IMR-90 (cell line): ENCODE measurements at regions not wholly inside any gene's neighbourhood (a gene's known extent, or its start where the extent isn't known, plus 50 kb on each side); places are given as distances from the start of the nearest gene placed in this dataset.

ENCODE experiments used
- ATAC-seq: fragments of 200-7000 bp; cut with Tn5 transposase; 2 replicates; pipeline ENCODE4 v1.9.1; 2020; ENCODE audit warnings: low read depth, mild to moderate bottlenecking, moderate library complexity
- BruUV-seq: library from RNA; stranded (reverse); fragments of 400-500 nt; replicated peaks from 2 replicates; lab custom pipeline; 2021; lab: Mats Ljungman, UMichigan
- CTCF ChIA-PET: fragments of 300-600 bp; formaldehyde crosslinking; extraction: SDS; loops from one replicate; lab custom pipeline; 2021; ENCODE audit warnings: antibody characterized with exemption; lab: Yijun Ruan, JAX
- POLR2A ChIA-PET: fragments of 300-600 bp; sonication (Branson Sonifier 250); formaldehyde crosslinking; loops from one replicate; lab custom pipeline; 2022; ENCODE audit warnings: antibody characterized with exemption; ENCODE audit not compliant: unreplicated experiment; lab: Charles Lee
- DNase-seq: peaks from one replicate; pipeline ENCODE4 v3.0.0; 2013
- H2AFZ ChIP-seq: replicated peaks from 2 replicates; pipeline ENCODE3; 2013; ENCODE audit warnings: low read length, mild to moderate bottlenecking; ENCODE audit not compliant: poor library complexity
- H2AK5ac ChIP-seq: 2 replicates; pipeline ENCODE4 v1.6.1; 2013; ENCODE audit warnings: low read depth, low read length, inconsistent platforms
- H2AK9ac ChIP-seq: replicated peaks from 2 replicates; pipeline ENCODE3; 2013; ENCODE audit warnings: mild to moderate bottlenecking, low read depth, low read length, moderate library complexity; ENCODE audit not compliant: poor library complexity
- H2BK120ac ChIP-seq: 2 replicates; pipeline ENCODE4 v1.6.1; 2013; ENCODE audit warnings: low read depth, low read length, inconsistent platforms
- H2BK15ac ChIP-seq: 3 replicates; pipeline ENCODE4 v1.6.1; 2013; ENCODE audit warnings: low read depth, low read length, inconsistent platforms
- H2BK20ac ChIP-seq: 2 replicates; pipeline ENCODE4 v1.6.1; 2013; ENCODE audit warnings: low read depth, mild to moderate bottlenecking, inconsistent platforms, low read length, moderate library complexity
- H2BK5ac ChIP-seq: 2 replicates; pipeline ENCODE4 v1.6.1; 2013; ENCODE audit warnings: mild to moderate bottlenecking, low read depth, low read length, inconsistent platforms; ENCODE audit not compliant: poor library complexity, severe bottlenecking
- H3K14ac ChIP-seq: replicated peaks from 2 replicates; pipeline ENCODE4 v1.6.1; 2013; ENCODE audit warnings: low read depth, low read length, inconsistent platforms
- H3K18ac ChIP-seq: 2 replicates; pipeline ENCODE4 v1.6.1; 2013; ENCODE audit warnings: low read depth, low read length, control low read depth
- H3K23ac ChIP-seq: 2 replicates; pipeline ENCODE4 v1.6.1; 2013; ENCODE audit warnings: low read depth, low read length, inconsistent platforms
- H3K27ac ChIP-seq: 2 replicates; pipeline ENCODE4 v1.5.1; 2013; ENCODE audit warnings: mild to moderate bottlenecking, control low read depth, low read length; ENCODE audit not compliant: insufficient read depth
- H3K27me3 ChIP-seq: 2 replicates; pipeline ENCODE4 v1.6.1; 2013; ENCODE audit warnings: low read length; ENCODE audit not compliant: control insufficient read depth, insufficient read depth
- H3K36me3 ChIP-seq: 2 replicates; pipeline ENCODE4 v1.6.1; 2013; ENCODE audit warnings: low read length, mixed read lengths; ENCODE audit not compliant: control insufficient read depth, insufficient read depth
- H3K4ac ChIP-seq: 2 replicates; pipeline ENCODE4 v1.6.1; 2013; ENCODE audit warnings: low read depth, low read length, inconsistent platforms
- H3K4me1 ChIP-seq: 2 replicates; pipeline ENCODE4 v1.6.1; 2013; ENCODE audit warnings: low read length, mixed read lengths; ENCODE audit not compliant: control insufficient read depth, insufficient read depth
- H3K4me2 ChIP-seq: 2 replicates; pipeline ENCODE4 v1.6.1; 2013; ENCODE audit warnings: low read depth, mild to moderate bottlenecking, control low read depth, low read length, moderate library complexity
- H3K4me3 ChIP-seq: 2 replicates; pipeline ENCODE4 v1.5.1; 2013; ENCODE audit warnings: low read depth, mild to moderate bottlenecking, control low read depth, low read length, moderate library complexity; ENCODE audit not compliant: insufficient read depth
- H3K56ac ChIP-seq: 2 replicates; pipeline ENCODE4 v1.6.1; 2013; ENCODE audit warnings: low read length, inconsistent platforms; ENCODE audit not compliant: insufficient read depth; ENCODE audit errors: extremely low read depth
- H3K79me1 ChIP-seq, 2 experiments: 2 replicates each; pipeline ENCODE4 v1.6.1; 2013; ENCODE audit warnings: low read length in 2 of 2, inconsistent platforms in 1 of 2, low read depth in 1 of 2
- H3K9ac ChIP-seq: 2 replicates; pipeline ENCODE4 v1.6.1; 2013; ENCODE audit warnings: low read depth, low read length, control low read depth
- H3K9me1 ChIP-seq: 2 replicates; pipeline ENCODE4 v1.6.1; 2013; ENCODE audit warnings: low read length, inconsistent platforms; ENCODE audit not compliant: insufficient read depth
- H3K9me3 ChIP-seq: 2 replicates; pipeline ENCODE4 v1.6.1; 2013; ENCODE audit warnings: low read length; ENCODE audit not compliant: control insufficient read depth, insufficient read depth
- H4K20me1 ChIP-seq: 2 replicates; pipeline ENCODE4 v1.6.1; 2013; ENCODE audit warnings: low read length, inconsistent platforms; ENCODE audit not compliant: insufficient read depth
- H4K5ac ChIP-seq: 2 replicates; pipeline ENCODE4 v1.6.1; 2013; ENCODE audit warnings: mild to moderate bottlenecking, low read depth, low read length, control low read depth
- H4K8ac ChIP-seq, 2 experiments: 2 replicates each; pipeline ENCODE4 v1.6.1; 2013; ENCODE audit warnings: low read depth in 2 of 2, low read length in 2 of 2, control low read depth in 1 of 2, inconsistent platforms in 1 of 2
- H4K91ac ChIP-seq: 2 replicates; pipeline ENCODE4 v1.6.1; 2013; ENCODE audit warnings: low read depth, low read length, inconsistent platforms; ENCODE audit not compliant: insufficient read depth
- CHD1 ChIP-seq: IDR thresholded peaks from 2 replicates; pipeline ENCODE4 v1.6.1; 2012; ENCODE audit warnings: low read depth, low read length, improper control_type of control experiment
- FOS ChIP-seq: fragments of 150-350 bp; IDR thresholded peaks from 2 replicates; pipeline ENCODE4 v1.6.1; 2016; ENCODE audit warnings: low read depth, low read length
- POLR2A ChIP-seq: IDR thresholded peaks from 2 replicates; pipeline ENCODE4 v1.6.1; 2012; ENCODE audit warnings: mild to moderate bottlenecking, low read depth, low read length
- RAD21 ChIP-seq: IDR thresholded peaks from 2 replicates; pipeline ENCODE4 v1.6.1; 2012; ENCODE audit warnings: low read length, improper control_type of control experiment
- RCOR1 ChIP-seq: IDR thresholded peaks from 2 replicates; pipeline ENCODE4 v1.6.1; 2012; ENCODE audit warnings: mild to moderate bottlenecking, low read length, improper control_type of control experiment; ENCODE audit not compliant: insufficient replicate concordance
- RFX5 ChIP-seq: IDR thresholded peaks from 2 replicates; pipeline ENCODE4 v1.8.0; 2012; ENCODE audit warnings: low read depth, mild to moderate bottlenecking, low read length, moderate library complexity
- WGBS, 2 experiments: methylation state at CpG; one replicate each; pipeline versions ENCODE4 v1.1.5 to v1.1.7; 2013; ENCODE audit warnings: missing lambda C conversion rate in 2 of 2; ENCODE audit not compliant: insufficient read length in 1 of 2; ENCODE audit errors: extremely low coverage in 2 of 2; 5-methylcytosine and 5-hydroxymethylcytosine counted together
- dilution Hi-C: fragments of 300-500 bp; cut with HindIII; formaldehyde crosslinking; loops from one replicate; pipeline ENCODE4 v1.14.3; 2018; ENCODE audit warnings: low sequenced_read_pairs; ENCODE audit not compliant: unreplicated experiment
- in situ Hi-C: fragments of 300-500 bp; cut with MboI; formaldehyde crosslinking; loops from 3 replicates; pipeline ENCODE4 v1.14.3; 2019; ENCODE audit warnings: low sequenced_read_pairs, inconsistent platforms, mixed read lengths
- intact Hi-C: fragments of 100-400 bp; cut with micrococcal nuclease; formaldehyde crosslinking; loops from 2 replicates; pipeline ENCODE4 v1.10.0; 2022
- TF ChIP-seq, protein P1 (sequence below): fragments of 150-350 bp; IDR thresholded peaks from 2 replicates; pipeline ENCODE4 v1.6.1; 2016; ENCODE audit warnings: low read depth, mild to moderate bottlenecking, low read length, moderate library complexity, borderline replicate concordance
- TF ChIP-seq, protein P2 (sequence below): fragments of 150-350 bp; IDR thresholded peaks from 2 replicates; pipeline ENCODE4 v1.6.1; 2017; ENCODE audit warnings: mild to moderate bottlenecking, antibody characterized with exemption, low read length, low read depth

DNA sequence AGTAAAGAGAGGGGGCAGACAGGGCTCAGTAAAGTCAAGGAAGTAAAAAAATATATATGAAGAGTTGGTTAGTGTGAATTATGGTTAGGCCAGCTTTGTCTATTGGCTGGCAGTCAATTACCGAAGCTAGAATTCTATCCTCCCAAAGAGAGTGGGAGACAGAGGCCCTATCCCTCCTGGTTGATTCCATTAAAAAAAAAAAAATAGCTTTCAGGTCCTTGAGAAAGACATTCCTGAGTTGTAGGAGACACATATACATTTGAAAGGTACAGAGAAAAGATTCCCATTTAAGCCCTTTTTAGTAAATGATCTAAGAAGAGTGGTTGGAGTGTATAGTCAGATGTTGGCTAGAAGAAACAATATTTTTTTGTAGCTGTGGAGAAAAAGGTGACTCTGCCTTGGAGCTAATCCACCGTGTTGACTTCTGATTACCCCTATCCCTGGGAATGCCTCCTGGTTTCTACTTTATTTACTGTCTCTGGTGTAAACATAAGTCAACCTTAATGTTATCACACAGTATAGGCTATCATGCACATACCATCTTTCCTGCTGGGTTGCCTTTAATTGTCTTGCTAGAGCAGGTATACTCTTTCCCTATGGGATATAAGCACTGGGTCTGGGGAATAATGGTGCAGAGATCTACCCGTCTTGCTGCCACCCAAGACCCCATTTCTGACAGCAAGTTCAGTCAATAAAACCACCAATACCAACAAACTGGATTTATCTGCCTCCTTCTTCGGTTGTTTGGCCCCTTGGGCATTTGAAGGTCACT, 859.9 kb upstream of the ATXN7L3B start:
- H3K14ac ChIP-seq: no peak overlapping the region
- no peak overlapping the region for H3K56ac ChIP-seq
- no peak overlapping the region for H3K18ac ChIP-seq
- H3K4me3 ChIP-seq: no peak overlapping the region
- no peaks in the 10 kb centered on the region for H3K9me1 ChIP-seq
- H2AK9ac ChIP-seq: no peak overlapping the region
- TF ChIP-seq RFX5 (no peak), FOS (no peak), CHD1 (no peak), RAD21 (no peak), POLR2A (no peak), RCOR1 (no peak)
- TF ChIP-seq, protein P1, sequence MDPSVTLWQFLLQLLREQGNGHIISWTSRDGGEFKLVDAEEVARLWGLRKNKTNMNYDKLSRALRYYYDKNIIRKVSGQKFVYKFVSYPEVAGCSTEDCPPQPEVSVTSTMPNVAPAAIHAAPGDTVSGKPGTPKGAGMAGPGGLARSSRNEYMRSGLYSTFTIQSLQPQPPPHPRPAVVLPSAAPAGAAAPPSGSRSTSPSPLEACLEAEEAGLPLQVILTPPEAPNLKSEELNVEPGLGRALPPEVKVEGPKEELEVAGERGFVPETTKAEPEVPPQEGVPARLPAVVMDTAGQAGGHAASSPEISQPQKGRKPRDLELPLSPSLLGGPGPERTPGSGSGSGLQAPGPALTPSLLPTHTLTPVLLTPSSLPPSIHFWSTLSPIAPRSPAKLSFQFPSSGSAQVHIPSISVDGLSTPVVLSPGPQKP: no peak
- TF ChIP-seq, protein P2, sequence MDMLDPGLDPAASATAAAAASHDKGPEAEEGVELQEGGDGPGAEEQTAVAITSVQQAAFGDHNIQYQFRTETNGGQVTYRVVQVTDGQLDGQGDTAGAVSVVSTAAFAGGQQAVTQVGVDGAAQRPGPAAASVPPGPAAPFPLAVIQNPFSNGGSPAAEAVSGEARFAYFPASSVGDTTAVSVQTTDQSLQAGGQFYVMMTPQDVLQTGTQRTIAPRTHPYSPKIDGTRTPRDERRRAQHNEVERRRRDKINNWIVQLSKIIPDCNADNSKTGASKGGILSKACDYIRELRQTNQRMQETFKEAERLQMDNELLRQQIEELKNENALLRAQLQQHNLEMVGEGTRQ: no peak
- in situ Hi-C loops (no loop called here), intact Hi-C loops (no loop called here), dilution Hi-C loops (no loop called here)
- ATAC-seq: no peak
- H2BK5ac ChIP-seq: no peak overlapping the region
- H4K8ac ChIP-seq: no peak overlapping the region
- no peak overlapping the region for H2BK20ac ChIP-seq
- H3K27ac ChIP-seq: no peak overlapping the region
- DNase-seq: no peak
- CTCF ChIA-PET: no interaction called here
- H4K91ac ChIP-seq: no peak overlapping the region
- H3K9me3 ChIP-seq: no peaks in the 10 kb centered on the region; the same call in 1 of the 2 replicates
- H2AK5ac ChIP-seq: no peak overlapping the region
- no peak overlapping the region for H2BK120ac ChIP-seq
- H2AFZ ChIP-seq: no peak overlapping the region
- H3K4ac ChIP-seq: no peak overlapping the region
- H3K4me2 ChIP-seq: no peak overlapping the region
- no peak overlapping the region for H2BK15ac ChIP-seq
- no peaks in the 10 kb centered on the region for H3K27me3 ChIP-seq
- WGBS, 2 experiments: no CpG with 5 or more reads among the region's 4 CpGs
- POLR2A ChIA-PET: no interaction called here
- no peak overlapping the region for H3K9ac ChIP-seq
- no TSS peak for BruUV-seq
- H3K4me1 ChIP-seq: no peaks in the 10 kb centered on the region
- no peaks in the 10 kb centered on the region for H3K79me1 ChIP-seq
- no peaks in the 10 kb centered on the region for H4K20me1 ChIP-seq
- no peak overlapping the region for H4K5ac ChIP-seq
- no peak overlapping the region for H3K23ac ChIP-seq
- no peaks in the 10 kb centered on the region for H3K36me3 ChIP-seq
